ENCODE measurements at regions not wholly inside any gene's neighbourhood (a gene's known extent, or its start where the extent isn't known, plus 50 kb on each side); places are given as distances from the start of the nearest gene placed in this dataset.
A peak's percentile ranks its signal among the peaks of the same experiment; 100 is the strongest.
"Not testable (repeated sequence)": the region's sequence is repeated elsewhere in the genome, so short reads cannot be mapped to it uniquely, and the experiment has no call there.

GRCh38 chr2:113341191-113341869 lies 62.6 kb upstream of the PAX8 start:
- no peak for DNase-seq (ENCODE audit: low read depth)

DNA sequence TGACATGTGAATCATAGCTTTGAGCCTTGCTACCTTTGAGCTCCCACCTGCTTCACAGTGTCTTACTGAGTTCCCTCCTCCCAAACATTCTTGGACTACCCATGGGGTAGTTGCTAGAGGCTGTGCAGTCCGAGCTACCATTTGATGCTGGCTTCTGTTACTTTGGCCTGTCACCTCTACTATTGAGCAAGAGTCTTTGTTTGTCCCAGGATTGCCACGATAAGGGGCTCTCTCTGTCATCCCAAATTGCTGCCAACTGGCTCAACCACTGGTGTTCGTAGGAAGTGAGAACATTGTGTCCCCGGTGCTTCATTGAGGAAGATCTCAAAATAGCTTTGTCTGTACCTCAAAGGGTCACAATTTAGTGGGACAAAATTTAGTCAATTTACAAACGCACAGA lies 59.1 kb upstream of the PAX8 start:
- no peak for DNase-seq (ENCODE audit: low read depth)

DNA sequence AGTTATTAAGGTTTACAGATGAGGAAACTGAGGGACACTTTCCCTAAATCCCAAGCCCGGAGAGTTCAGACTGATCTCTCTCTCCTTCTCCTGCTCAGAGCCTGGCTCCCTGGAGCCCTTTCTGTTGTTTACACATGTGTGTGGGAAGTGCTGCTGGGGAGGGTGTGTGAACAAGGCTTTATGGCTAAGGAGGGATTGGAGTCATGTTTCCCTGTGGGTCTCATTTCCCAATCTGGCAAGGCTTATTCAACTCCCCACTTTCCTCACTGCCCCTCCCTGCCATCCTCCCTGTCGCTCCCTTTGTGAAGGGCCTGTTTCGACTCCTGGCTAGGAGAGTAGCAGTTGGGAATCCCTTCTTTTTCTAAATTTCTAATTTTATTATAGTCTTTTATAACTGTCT lies 57.3 kb upstream of the PAX8 start:
- not testable (repeated sequence) for DNase-seq (ENCODE audit: low read depth)

GRCh38 chr2:113334147-113334546 lies 55.4 kb upstream of the PAX8 start:
- DNase-seq (ENCODE audit: low read depth), result no peak

DNA sequence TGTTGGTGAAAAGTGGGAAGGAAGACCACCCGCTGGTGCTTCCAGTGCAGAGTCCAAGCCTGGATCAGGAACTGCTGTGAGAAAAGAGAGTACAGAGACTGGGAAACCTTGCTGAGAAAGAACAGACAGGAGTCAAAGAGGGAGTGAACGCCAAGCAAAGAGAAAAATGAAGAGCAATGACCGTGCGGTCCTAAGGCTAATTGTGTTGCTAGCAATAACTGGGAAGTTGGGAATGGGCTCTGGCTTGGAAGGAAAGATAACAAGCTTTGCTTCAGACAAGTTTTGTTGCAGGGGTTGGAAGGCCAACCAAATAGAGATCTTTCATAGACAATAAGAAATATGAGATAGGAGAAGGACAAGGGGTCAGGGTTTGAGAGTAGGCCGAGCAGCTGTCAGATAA lies 55.0 kb upstream of the PAX8 start:
- DNase-seq (ENCODE audit: low read depth), result not testable (repeated sequence)

- not testable (repeated sequence) for DNase-seq (ENCODE audit: low read depth)
These were observed 51.5 kb upstream of the PAX8 start for GRCh38 chr2:113330060-113330767.

DNA sequence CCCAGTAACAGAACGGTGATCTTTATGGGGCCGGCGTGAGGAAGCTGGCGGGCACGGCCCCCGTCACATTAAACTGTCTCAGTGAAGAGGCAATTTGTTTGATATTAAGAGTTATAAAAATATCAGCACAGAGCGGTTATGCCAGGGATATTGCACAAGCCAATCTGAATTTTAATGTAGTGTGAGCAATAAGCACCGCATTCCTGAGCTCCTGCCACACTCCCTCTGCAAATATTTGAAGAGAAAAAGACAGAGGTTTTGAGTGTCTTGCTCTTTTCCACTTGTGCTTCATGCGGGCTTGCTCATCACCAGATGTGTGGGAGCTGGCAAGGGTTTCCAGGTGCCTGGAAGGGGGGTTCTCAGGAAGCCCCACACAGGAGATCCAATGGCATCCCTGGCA lies 50.3 kb upstream of the PAX8 start:
- peak; percentile 65 for DNase-seq (ENCODE audit: low read depth)

- DNase-seq (ENCODE audit: low read depth), result peak; percentile 30
These were observed 49.9 kb upstream of the PAX8 start for GRCh38 chr2:113328572-113328971.

All from GM04503 (cell line).